GM19372 (cell line): ENCODE measurements at regions not wholly inside any gene's neighbourhood (a gene's known extent, or its start where the extent isn't known, plus 50 kb on each side); places are given as distances from the start of the nearest gene placed in this dataset.

Experiments
- ATAC-seq: cut with Tn5 transposase; IDR thresholded peaks from one replicate; pipeline ENCODE4 v1.9.1; 2021; ENCODE audit warnings: mild to moderate bottlenecking, low read depth, moderate library complexity; ENCODE audit not compliant: unreplicated experiment

- no peak for ATAC-seq
Observed at GRCh38 chr13:104065328-104065727, 999.1 kb upstream of the SLC10A2 start.

DNA sequence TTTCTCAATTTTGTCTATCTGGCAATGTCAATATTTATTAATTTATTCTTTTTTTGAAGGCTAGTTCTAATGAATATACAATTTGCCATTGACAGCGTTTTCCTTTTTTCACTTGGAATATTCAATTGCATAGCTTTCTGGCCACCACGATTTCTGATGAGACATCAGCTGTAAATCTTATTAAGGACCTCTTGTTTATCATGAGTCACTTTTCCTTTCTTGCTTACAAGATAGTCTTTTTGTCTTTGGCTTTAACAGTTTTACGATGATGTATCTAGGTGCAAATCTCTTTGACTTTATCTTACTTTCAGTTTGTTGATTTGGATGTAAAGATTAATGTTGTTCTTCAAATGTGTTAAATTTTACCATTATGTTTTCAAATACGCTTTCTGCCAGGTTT lies 991.6 kb upstream of the SLC10A2 start:
- ATAC-seq = no peak

DNA sequence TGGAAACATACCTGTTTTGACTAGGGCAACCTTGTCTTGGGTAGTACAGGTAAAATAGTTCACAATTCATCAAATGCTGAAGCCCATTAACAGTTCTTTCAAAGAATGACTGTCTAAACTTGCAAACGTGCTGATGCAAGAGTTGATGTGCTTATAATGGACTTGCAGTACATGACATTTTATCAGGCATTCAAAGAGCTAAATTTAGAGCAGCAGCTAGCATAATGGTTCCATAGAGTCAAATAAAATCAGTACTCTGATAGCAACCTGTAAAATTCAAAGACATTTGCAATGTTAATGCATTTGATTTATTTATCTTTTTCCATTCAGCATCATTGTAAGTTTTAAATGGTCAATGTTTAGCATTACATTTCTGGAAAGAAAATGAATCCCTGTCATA lies 979.7 kb upstream of the SLC10A2 start:
- no peak for ATAC-seq

DNA sequence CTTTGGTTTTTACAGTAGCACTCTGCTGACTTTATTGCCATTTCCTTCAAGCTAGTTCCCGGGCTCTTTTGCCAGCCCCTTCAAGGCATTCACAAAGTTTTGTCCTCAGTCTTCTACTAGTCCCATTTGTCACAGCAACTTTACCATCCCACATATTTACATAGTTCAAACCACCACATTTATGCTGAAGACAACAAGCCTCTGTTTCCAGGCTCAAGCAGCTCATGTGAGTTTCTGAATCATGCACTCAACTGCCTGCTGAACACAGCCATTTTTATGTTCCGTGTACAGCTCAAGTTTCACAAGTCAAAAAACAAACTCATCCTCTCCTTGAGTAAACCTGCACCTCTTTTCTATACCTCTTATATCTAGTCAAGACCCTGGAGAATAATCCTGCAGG lies 977.0 kb upstream of the SLC10A2 start:
- no peak for ATAC-seq

GRCh38 chr13:104034891-104035290 lies 968.7 kb upstream of the SLC10A2 start:
- no peak for ATAC-seq

DNA sequence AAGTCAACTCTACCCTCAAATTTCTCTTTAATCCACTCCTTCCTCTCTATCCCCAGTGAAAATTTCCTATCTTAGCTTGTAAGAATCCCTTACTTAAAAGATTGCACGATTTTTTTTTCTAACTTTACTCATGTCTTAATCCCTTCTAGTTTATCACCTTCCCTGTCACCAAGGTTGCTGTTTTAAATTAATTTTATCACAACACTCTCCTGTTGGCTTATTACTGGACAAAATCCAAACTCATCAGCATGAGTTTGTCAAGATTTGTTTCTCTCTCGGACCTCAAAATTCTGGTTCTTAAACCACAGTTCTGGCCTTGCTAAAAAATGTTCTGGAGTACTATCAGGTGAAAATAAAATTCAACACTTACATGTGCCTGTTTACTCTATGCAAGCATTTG lies 959.1 kb upstream of the SLC10A2 start:
- ATAC-seq = no peak

GRCh38 chr13:104024416-104025170 lies 958.4 kb upstream of the SLC10A2 start:
- no peak for ATAC-seq

- no peak for ATAC-seq
Observed at GRCh38 chr13:104021806-104022397, 955.7 kb upstream of the SLC10A2 start.

DNA sequence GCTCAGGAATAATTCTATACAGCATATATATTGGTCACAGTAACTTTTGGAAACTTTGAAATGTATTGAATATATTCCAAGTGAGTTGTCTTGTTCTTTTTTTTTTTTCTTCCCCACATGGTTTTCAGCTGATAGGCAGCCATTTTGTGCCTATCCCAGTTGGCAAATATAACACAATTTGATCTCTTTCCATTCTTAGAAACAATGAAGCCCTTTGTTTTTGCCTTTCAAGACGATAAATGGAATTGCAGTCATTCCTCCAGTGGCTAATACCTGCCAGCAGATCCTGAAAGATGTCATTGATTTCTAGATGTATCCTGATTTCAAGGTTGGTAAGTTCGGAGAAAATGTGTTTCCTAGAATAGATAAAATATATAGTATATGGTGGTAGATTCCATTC lies 951.1 kb upstream of the SLC10A2 start:
- ATAC-seq = no peak

DNA sequence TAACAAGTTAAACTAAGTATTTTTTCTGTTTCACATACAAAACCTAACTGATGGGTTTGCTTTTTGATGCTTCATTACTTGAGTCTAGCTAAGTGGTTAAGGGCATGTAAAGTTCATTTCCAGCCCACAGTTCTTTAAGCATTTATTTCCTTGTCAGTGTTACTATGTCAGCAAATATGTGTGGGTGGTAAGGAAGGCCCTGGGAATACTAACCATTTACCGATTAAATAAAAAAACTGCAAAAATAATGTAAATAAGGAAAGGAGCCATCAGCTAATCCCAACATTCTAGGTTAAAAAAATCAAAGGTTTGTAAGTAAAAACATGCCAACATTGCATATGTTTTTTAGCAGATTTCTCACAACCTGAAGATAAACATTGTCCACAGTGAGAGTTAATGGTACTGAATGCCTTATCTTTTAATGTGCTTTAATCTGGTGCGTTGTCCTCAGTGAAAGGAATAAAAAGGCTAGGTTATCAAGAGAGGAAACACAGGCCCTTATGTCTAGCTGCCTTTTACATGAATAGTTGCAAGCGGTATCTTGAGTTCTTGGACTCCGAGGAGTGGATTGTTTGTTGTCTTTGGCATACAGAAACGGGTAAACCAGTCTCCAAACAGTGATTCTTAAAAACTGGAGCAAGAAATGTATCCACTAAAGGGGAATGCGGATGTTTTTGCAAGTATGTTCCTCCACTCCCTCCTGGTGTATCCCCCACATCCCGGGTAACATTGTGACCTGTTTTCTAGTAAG lies 949.6 kb upstream of the SLC10A2 start:
- no peak for ATAC-seq

GRCh38 chr13:104014803-104015645 lies 948.8 kb upstream of the SLC10A2 start:
- no peak for ATAC-seq

GRCh38 chr13:104011505-104012241 lies 945.5 kb upstream of the SLC10A2 start:
- no peak for ATAC-seq

- no peak for ATAC-seq
Observed at GRCh38 chr13:104008541-104009435, 942.6 kb upstream of the SLC10A2 start.

GRCh38 chr13:104008075-104008474 lies 941.9 kb upstream of the SLC10A2 start:
- ATAC-seq = no peak

DNA sequence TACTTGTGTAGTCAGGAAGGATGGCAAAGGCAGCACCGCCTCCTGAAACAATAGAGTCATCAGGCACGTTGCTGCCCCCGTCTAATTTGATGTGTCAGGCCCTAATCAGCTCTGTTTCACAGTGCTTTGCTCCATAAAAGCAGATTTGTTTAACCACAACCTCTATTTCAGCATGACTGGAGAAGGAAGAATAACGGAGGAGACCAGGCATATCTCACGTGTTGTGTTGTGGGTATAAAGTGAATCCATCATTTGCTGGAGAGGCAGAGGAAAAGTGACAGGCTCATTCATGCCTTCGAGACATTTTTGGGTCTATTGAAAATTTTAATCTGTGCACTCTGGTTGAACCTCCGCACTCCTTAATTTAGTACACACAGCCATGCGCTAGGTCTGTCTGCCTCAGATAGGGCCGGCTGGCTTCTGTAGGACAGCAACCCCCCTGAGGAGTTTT lies 940.4 kb upstream of the SLC10A2 start:
- ATAC-seq = no peak

GRCh38 chr13:104004572-104004971 lies 938.4 kb upstream of the SLC10A2 start:
- ATAC-seq = no peak

GRCh38 chr13:104002216-104002615 lies 936.0 kb upstream of the SLC10A2 start:
- ATAC-seq = no peak

GRCh38 chr13:104001766-104002165 lies 935.5 kb upstream of the SLC10A2 start:
- no peak for ATAC-seq

- no peak for ATAC-seq
Observed at GRCh38 chr13:103996733-103997132, 930.5 kb upstream of the SLC10A2 start.
